ENCODE measurements at regions not wholly inside any gene's neighbourhood (a gene's known extent, or its start where the extent isn't known, plus 50 kb on each side); places are given as distances from the start of the nearest gene placed in this dataset.

DNA sequence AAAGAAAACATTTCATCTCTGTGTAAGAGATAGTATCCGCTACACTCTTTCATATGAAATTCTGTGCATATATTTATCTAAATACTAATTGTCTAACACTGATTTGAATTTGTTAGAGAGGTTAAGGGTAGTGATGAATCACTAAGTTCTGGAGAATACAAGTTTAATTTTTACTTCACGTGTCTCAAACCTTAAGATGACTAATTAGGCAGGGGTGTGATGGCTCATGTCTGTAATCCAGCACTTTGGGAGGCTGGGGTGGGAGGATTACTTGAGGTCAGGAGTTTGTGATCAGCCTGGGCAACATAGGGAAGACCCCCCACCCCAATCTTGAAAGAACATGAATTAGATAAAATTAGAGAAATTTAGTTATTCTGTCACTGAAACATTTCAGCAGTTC lies 2241.9 kb downstream of the PCDH7 start:
- ATAC-seq, result no peak
- TF ChIP-seq, protein P1, sequence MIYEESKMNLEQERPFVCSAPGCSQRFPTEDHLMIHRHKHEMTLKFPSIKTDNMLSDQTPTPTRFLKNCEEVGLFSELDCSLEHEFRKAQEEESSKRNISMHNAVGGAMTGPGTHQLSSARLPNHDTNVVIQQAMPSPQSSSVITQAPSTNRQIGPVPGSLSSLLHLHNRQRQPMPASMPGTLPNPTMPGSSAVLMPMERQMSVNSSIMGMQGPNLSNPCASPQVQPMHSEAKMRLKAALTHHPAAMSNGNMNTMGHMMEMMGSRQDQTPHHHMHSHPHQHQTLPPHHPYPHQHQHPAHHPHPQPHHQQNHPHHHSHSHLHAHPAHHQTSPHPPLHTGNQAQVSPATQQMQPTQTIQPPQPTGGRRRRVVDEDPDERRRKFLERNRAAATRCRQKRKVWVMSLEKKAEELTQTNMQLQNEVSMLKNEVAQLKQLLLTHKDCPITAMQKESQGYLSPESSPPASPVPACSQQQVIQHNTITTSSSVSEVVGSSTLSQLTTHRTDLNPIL (CRISPR knock-in tag; IDR thresholded peaks at IDR 0.05; ENCODE audit: low read depth), result no peak
- TF ChIP-seq ZNF70 (CRISPR knock-in tag; IDR thresholded peaks at IDR 0.05) (no peak), PPARA (CRISPR knock-in tag; IDR thresholded peaks at IDR 0.05; ENCODE audit: borderline replicate concordance) (no peak), ZNF565 (CRISPR knock-in tag; conservative IDR thresholded peaks at IDR 0.05; ENCODE audit: low read depth) (no peak), ARNTL (CRISPR knock-in tag; IDR thresholded peaks at IDR 0.05; ENCODE audit: borderline replicate concordance, low read depth) (no peak), ZFP30 (CRISPR knock-in tag; IDR thresholded peaks at IDR 0.05) (no peak), RARB (CRISPR knock-in tag; IDR thresholded peaks at IDR 0.05) (no peak), GLIS3 (CRISPR knock-in tag; IDR thresholded peaks at IDR 0.05) (no peak), ESRRG (CRISPR knock-in tag; IDR thresholded peaks at IDR 0.05) (no peak), ZNF8 (CRISPR knock-in tag; IDR thresholded peaks at IDR 0.05) (no peak), ZFP3 (CRISPR knock-in tag; IDR thresholded peaks at IDR 0.05) (no peak), OSR1 (CRISPR knock-in tag; IDR thresholded peaks at IDR 0.05) (no peak), TCF4 (CRISPR knock-in tag; IDR thresholded peaks at IDR 0.05; ENCODE audit: borderline replicate concordance) (no peak), ISL1 (CRISPR knock-in tag; IDR thresholded peaks at IDR 0.05) (no peak), TOX (CRISPR knock-in tag; IDR thresholded peaks at IDR 0.05; ENCODE audit: borderline replicate concordance) (no peak), CSDC2 (CRISPR knock-in tag; IDR thresholded peaks at IDR 0.05) (no peak), BACH2 (CRISPR knock-in tag; IDR thresholded peaks at IDR 0.05; ENCODE audit: borderline replicate concordance) (no peak)
- TF ChIP-seq, protein P2, sequence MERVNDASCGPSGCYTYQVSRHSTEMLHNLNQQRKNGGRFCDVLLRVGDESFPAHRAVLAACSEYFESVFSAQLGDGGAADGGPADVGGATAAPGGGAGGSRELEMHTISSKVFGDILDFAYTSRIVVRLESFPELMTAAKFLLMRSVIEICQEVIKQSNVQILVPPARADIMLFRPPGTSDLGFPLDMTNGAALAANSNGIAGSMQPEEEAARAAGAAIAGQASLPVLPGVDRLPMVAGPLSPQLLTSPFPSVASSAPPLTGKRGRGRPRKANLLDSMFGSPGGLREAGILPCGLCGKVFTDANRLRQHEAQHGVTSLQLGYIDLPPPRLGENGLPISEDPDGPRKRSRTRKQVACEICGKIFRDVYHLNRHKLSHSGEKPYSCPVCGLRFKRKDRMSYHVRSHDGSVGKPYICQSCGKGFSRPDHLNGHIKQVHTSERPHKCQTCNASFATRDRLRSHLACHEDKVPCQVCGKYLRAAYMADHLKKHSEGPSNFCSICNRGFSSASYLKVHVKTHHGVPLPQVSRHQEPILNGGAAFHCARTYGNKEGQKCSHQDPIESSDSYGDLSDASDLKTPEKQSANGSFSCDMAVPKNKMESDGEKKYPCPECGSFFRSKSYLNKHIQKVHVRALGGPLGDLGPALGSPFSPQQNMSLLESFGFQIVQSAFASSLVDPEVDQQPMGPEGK (CRISPR knock-in tag; IDR thresholded peaks at IDR 0.05; ENCODE audit: borderline replicate concordance), result no peak
- TF ChIP-seq, protein P3, sequence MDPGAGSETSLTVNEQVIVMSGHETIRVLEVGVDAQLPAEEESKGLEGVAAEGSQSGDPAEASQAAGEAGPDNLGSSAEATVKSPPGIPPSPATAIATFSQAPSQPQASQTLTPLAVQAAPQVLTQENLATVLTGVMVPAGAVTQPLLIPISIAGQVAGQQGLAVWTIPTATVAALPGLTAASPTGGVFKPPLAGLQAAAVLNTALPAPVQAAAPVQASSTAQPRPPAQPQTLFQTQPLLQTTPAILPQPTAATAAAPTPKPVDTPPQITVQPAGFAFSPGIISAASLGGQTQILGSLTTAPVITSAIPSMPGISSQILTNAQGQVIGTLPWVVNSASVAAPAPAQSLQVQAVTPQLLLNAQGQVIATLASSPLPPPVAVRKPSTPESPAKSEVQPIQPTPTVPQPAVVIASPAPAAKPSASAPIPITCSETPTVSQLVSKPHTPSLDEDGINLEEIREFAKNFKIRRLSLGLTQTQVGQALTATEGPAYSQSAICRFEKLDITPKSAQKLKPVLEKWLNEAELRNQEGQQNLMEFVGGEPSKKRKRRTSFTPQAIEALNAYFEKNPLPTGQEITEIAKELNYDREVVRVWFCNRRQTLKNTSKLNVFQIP (CRISPR knock-in tag; IDR thresholded peaks at IDR 0.05; ENCODE audit: borderline replicate concordance, low read depth), result no peak
- TF ChIP-seq, protein P4, sequence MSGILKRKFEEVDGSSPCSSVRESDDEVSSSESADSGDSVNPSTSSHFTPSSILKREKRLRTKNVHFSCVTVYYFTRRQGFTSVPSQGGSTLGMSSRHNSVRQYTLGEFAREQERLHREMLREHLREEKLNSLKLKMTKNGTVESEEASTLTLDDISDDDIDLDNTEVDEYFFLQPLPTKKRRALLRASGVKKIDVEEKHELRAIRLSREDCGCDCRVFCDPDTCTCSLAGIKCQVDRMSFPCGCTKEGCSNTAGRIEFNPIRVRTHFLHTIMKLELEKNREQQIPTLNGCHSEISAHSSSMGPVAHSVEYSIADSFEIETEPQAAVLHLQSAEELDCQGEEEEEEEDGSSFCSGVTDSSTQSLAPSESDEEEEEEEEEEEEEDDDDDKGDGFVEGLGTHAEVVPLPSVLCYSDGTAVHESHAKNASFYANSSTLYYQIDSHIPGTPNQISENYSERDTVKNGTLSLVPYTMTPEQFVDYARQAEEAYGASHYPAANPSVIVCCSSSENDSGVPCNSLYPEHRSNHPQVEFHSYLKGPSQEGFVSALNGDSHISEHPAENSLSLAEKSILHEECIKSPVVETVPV (CRISPR knock-in tag; IDR thresholded peaks at IDR 0.05), result no peak

DNA sequence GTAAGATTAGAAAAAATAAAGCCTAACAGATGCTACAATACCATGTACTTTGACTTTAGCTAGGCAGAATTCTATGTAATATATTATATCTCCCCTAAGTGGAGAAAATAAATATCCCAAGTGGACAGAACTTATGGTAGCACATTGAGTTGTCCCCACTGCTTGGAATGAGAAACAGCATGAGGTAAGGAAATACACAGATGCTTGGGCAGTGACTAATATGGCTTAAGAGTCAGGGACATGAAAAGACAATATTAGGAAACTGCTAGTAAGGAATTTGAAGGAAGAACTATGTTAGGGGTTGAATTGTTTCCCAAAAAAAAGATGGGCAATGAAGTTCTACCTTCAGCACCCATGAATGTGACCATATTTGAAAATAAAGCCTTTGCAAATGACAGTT lies 2265.1 kb downstream of the PCDH7 start:
- TF ChIP-seq ZNF565 (CRISPR knock-in tag; conservative IDR thresholded peaks at IDR 0.05; ENCODE audit: low read depth), result no peak
- TF ChIP-seq OSR1 (CRISPR knock-in tag; IDR thresholded peaks at IDR 0.05), result no peak
- TF ChIP-seq, protein P4 (CRISPR knock-in tag; IDR thresholded peaks at IDR 0.05), result no peak
- TF ChIP-seq, protein P2 (CRISPR knock-in tag; IDR thresholded peaks at IDR 0.05; ENCODE audit: borderline replicate concordance), result no peak
- no peak for TF ChIP-seq PPARA (CRISPR knock-in tag; IDR thresholded peaks at IDR 0.05; ENCODE audit: borderline replicate concordance)
- TF ChIP-seq SNAI2 (CRISPR knock-in tag; IDR thresholded peaks at IDR 0.05), result no peak

DNA sequence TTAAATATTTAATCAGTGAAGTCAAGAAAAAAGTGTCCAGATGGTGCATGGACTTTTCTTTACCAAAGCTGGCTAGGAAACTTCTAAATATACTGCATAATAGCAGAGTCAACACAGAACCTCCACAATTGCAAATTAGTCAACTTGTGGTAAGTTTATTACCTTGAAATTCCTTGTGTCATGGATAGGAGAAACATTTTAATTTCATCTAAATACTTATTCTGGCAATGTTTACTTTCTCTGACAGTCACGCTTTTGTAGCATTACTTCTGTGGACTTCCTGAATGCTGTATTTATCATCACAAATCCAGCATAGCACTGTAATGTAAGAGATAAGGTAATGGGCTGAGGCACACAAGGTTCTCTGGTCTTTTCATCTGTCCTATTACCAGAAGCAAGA lies 2266.1 kb downstream of the PCDH7 start:
- TF ChIP-seq ZNF70 (CRISPR knock-in tag; IDR thresholded peaks at IDR 0.05), result no peak
- TF ChIP-seq, protein P5, sequence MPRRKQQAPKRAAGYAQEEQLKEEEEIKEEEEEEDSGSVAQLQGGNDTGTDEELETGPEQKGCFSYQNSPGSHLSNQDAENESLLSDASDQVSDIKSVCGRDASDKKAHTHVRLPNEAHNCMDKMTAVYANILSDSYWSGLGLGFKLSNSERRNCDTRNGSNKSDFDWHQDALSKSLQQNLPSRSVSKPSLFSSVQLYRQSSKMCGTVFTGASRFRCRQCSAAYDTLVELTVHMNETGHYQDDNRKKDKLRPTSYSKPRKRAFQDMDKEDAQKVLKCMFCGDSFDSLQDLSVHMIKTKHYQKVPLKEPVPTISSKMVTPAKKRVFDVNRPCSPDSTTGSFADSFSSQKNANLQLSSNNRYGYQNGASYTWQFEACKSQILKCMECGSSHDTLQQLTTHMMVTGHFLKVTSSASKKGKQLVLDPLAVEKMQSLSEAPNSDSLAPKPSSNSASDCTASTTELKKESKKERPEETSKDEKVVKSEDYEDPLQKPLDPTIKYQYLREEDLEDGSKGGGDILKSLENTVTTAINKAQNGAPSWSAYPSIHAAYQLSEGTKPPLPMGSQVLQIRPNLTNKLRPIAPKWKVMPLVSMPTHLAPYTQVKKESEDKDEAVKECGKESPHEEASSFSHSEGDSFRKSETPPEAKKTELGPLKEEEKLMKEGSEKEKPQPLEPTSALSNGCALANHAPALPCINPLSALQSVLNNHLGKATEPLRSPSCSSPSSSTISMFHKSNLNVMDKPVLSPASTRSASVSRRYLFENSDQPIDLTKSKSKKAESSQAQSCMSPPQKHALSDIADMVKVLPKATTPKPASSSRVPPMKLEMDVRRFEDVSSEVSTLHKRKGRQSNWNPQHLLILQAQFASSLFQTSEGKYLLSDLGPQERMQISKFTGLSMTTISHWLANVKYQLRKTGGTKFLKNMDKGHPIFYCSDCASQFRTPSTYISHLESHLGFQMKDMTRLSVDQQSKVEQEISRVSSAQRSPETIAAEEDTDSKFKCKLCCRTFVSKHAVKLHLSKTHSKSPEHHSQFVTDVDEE (CRISPR knock-in tag; IDR thresholded peaks at IDR 0.05), result no peak
- TF ChIP-seq TOX (CRISPR knock-in tag; IDR thresholded peaks at IDR 0.05; ENCODE audit: borderline replicate concordance), result no peak
- no peak for TF ChIP-seq ZC3H10 (CRISPR knock-in tag; IDR thresholded peaks at IDR 0.05)
- TF ChIP-seq ARNTL (CRISPR knock-in tag; IDR thresholded peaks at IDR 0.05; ENCODE audit: borderline replicate concordance, low read depth), result no peak
- TF ChIP-seq ZFP30 (CRISPR knock-in tag; IDR thresholded peaks at IDR 0.05), result no peak
- TF ChIP-seq PPARA (CRISPR knock-in tag; IDR thresholded peaks at IDR 0.05; ENCODE audit: borderline replicate concordance), result no peak
- TF ChIP-seq ZNF565 (CRISPR knock-in tag; conservative IDR thresholded peaks at IDR 0.05; ENCODE audit: low read depth), result no peak

More for the DNA sequence above, 2265.1 kb downstream of the PCDH7 start:
- ATAC-seq, result no peak

More for the DNA sequence above, 2266.1 kb downstream of the PCDH7 start:
- no peak for ATAC-seq

Measured in SK-N-SH treated with all-trans-retinoic acid at 6 μM for 48 hours (cell line).